Tibial artery (tissue), 4 donors: ENCODE measurements at regions not wholly inside any gene's neighbourhood (a gene's known extent, or its start where the extent isn't known, plus 50 kb on each side); places are given as distances from the start of the nearest gene placed in this dataset.
A peak's percentile ranks its signal among the peaks of the same experiment; 100 is the strongest.

ENCODE experiments used
- DNase-seq, 2 donors: peaks; one replicate each; pipeline ENCODE4 v3.0.0-alpha.2; 2019
- H3K27ac ChIP-seq, 2 donors: fragments of 200-600 bp; sonication (generic) in 1 of 2; 1 replicate in 1 of 2; 2 replicates in 1 of 2; pipeline ENCODE4 v1.5.1; 2018 to 2019; ENCODE audit warnings: mild to moderate bottlenecking in 1 of 2
- H3K27me3 ChIP-seq, 2 donors: fragments of 200-600 bp; sonication (generic) in 1 of 2; one replicate each; pipeline versions ENCODE4 v1.5.1 to v1.6.0; 2016 to 2019
- H3K36me3 ChIP-seq, 3 donors: fragments of 200-600 bp; sonication (generic) in 2 of 3; one replicate each; pipeline ENCODE4 v1.5.1; 2016 to 2019; ENCODE audit warnings: mild to moderate bottlenecking in 2 of 3
- H3K4me1 ChIP-seq, 4 donors: fragments of 200-600 bp; sonication (generic) in 2 of 4; 1 replicate in 3 of 4; 2 replicates in 1 of 4; pipeline ENCODE4 v1.5.1; 2016 to 2019
- H3K4me3 ChIP-seq, 2 donors: fragments of 200-600 bp; sonication (generic) in 1 of 2; 1 replicate in 1 of 2; 2 replicates in 1 of 2; pipeline ENCODE4 v1.5.1; 2018 to 2019; ENCODE audit warnings: mild to moderate bottlenecking in 2 of 2
- H3K9me3 ChIP-seq, 3 donors: fragments of 200-600 bp; sonication (generic) in 1 of 3; one replicate each; pipeline ENCODE4 v1.5.1; 2016 to 2019
- intact Hi-C: fragments of 100-400 bp; cut with DNase I; formaldehyde crosslinking; loops from one replicate; pipeline ENCODE4 v1.15.0; 2023; ENCODE audit warnings: low total_unique reads
- TF ChIP-seq, protein P1 (sequence below), 2 experiments: fragments of 200-600 bp in 1 of 2; fragments of 450-650 bp in 1 of 2; IDR thresholded peaks; one replicate each; pipeline ENCODE4 v1.5.1; 2017 to 2019; ENCODE audit warnings: antibody characterized with exemption in 2 of 2, mild to moderate bottlenecking in 1 of 2, moderate library complexity in 1 of 2

- H3K27ac ChIP-seq: no peak overlapping the region
- intact Hi-C loops: no loop called here
- H3K27me3 ChIP-seq: no peaks in the 10 kb centered on the region
- H3K36me3 ChIP-seq: no peaks in the 10 kb centered on the region
- no peak for DNase-seq
- no peak overlapping the region for H3K4me3 ChIP-seq
- H3K4me1 ChIP-seq: peaks cover 0 to 27% (median 16%) of the 10 kb centered on the region in 4 donors
- no peaks in the 10 kb centered on the region for H3K9me3 ChIP-seq
- TF ChIP-seq, protein P1, sequence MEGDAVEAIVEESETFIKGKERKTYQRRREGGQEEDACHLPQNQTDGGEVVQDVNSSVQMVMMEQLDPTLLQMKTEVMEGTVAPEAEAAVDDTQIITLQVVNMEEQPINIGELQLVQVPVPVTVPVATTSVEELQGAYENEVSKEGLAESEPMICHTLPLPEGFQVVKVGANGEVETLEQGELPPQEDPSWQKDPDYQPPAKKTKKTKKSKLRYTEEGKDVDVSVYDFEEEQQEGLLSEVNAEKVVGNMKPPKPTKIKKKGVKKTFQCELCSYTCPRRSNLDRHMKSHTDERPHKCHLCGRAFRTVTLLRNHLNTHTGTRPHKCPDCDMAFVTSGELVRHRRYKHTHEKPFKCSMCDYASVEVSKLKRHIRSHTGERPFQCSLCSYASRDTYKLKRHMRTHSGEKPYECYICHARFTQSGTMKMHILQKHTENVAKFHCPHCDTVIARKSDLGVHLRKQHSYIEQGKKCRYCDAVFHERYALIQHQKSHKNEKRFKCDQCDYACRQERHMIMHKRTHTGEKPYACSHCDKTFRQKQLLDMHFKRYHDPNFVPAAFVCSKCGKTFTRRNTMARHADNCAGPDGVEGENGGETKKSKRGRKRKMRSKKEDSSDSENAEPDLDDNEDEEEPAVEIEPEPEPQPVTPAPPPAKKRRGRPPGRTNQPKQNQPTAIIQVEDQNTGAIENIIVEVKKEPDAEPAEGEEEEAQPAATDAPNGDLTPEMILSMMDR (IDR thresholded peaks at IDR 0.05): no peak
Observed at GRCh38 chr9:89659473-89659872, 54.7 kb downstream of the GADD45G start.

DNA sequence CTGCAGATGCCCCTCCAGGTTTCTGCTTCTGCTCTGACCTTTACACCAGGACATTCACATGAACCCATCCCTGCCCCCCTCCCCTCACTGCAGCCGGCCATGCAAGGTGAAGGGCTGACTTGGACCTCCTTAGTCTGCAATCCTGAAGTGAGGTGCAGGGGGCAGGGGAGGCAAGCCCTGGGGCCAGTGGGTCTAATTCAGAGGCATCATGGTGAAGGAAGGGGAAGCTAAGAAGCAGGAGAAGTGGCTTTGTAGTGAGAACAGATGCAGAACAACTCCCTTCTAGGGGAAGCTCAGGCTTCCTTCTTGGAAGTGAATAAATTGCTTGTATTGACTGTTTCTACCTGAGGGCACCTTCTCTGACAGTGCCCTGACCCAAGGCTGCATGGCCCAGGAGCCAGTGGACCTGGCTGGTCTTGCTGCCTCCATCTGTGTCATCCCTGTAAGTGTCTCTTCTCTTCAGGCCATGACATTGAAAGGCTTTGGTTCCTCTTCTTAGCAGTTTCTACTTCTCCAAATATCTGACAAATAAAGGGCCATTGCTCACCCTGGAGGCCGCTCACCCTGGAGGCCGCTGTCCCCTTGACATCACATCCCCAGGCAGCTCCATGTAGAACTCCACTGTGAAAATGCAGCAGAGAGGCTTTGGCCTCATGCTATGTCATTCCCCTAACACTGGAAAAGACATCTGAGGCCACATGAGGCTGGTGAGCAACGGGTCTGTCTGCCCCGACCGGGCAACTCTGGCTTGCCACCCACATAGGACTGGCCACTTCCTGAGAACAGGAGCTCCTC is 55.3 kb downstream of the GADD45G start:
- Histone ChIP-seq H3K27ac (no peak overlapping the region), H3K4me1 (peaks cover 0 to 27% (median 16%) of the 10 kb centered on the region in 4 donors), H3K9me3 (no peaks in the 10 kb centered on the region), H3K4me3 (no peak overlapping the region), H3K36me3 (no peaks in the 10 kb centered on the region), H3K27me3 (no peaks in the 10 kb centered on the region)
- intact Hi-C loops: no loop called here
- DNase-seq: no peak
- TF ChIP-seq, protein P1 (IDR thresholded peaks at IDR 0.05): no peak

- no peaks in the 10 kb centered on the region for H3K9me3 ChIP-seq
- no peaks in the 10 kb centered on the region for H3K36me3 ChIP-seq
- H3K27ac ChIP-seq: peak overlapping the region in 1 of 2 donors; percentile 23
- peak overlapping the region in 1 of 2 donors; percentile 44 for H3K4me3 ChIP-seq
- intact Hi-C loops: no loop called here
- TF ChIP-seq, protein P1 (IDR thresholded peaks at IDR 0.05): no peak
- H3K27me3 ChIP-seq: no peaks in the 10 kb centered on the region
- DNase-seq: peak in 1 of 2 donors; percentile 61
- peaks cover 0 to 27% (median 16%) of the 10 kb centered on the region in 4 donors for H3K4me1 ChIP-seq
Observed at GRCh38 chr9:89661391-89661949, 56.7 kb downstream of the GADD45G start.

DNA sequence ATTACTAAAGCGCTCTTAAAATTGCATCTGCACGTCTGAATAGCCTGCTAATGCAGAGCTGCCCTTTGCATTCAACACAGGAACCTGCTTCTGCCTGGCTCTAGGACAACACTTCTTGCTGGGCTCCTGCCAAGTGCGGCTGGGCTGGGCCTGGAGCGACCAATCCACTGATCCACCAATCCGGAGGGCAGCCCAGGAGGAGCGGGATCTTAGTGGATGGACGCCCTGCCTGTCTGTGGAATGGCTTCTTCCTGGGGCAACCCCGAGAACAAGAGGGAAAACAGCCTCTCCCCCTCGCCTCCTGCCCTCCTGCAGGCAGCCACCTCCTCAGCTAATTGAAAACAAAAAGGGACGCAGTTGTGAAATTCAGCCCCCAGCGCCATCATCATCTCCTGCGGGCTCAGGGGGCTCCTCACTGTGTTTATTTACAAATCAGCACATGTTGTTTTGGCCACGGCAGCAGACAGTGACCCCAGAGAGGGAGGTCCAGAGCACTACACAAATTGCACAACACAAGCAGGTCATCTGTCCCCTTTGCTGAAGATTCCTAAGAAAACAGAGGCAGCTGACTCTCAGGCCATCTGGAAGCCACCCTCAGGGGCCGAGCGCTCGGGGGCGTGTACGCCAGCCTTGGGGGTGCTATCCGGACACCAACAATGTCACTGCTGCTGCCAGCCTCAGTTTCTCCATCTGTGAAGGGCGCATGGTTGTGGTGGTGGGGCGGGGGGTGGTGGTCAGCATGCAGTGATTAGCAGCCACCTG is 57.3 kb downstream of the GADD45G start:
- intact Hi-C loops: no loop called here
- peaks cover 0 to 27% (median 16%) of the 10 kb centered on the region in 4 donors for H3K4me1 ChIP-seq

More for the DNA sequence above, 57.3 kb downstream of the GADD45G start:
- Histone ChIP-seq H3K4me3 (peak overlapping the region; percentile 28 to 44), H3K27me3 (no peaks in the 10 kb centered on the region), H3K36me3 (no peaks in the 10 kb centered on the region), H3K9me3 (no peaks in the 10 kb centered on the region), H3K27ac (peak overlapping the region; percentile 17 to 23)
- TF ChIP-seq, protein P1 (IDR thresholded peaks at IDR 0.05): no peak
- peak; percentile 94 to 97 for DNase-seq
